Astrocyte (in vitro differentiated cells and primary cell): ENCODE measurements at regions not wholly inside any gene's neighbourhood (a gene's known extent, or its start where the extent isn't known, plus 50 kb on each side); places are given as distances from the start of the nearest gene placed in this dataset.

ENCODE experiments used
- EZH2 ChIP-seq: IDR thresholded peaks from 2 replicates; pipeline ENCODE4 v1.6.1; 2012; ENCODE audit warnings: mild to moderate bottlenecking, low read length, inconsistent platforms; ENCODE audit not compliant: insufficient read depth
- TF ChIP-seq, protein P1 (sequence below): IDR thresholded peaks from 2 replicates; pipeline ENCODE4 v1.5.1; 2011; ENCODE audit warnings: low read depth, mild to moderate bottlenecking, inconsistent platforms, low read length, moderate library complexity; ENCODE audit not compliant: insufficient read depth

DNA sequence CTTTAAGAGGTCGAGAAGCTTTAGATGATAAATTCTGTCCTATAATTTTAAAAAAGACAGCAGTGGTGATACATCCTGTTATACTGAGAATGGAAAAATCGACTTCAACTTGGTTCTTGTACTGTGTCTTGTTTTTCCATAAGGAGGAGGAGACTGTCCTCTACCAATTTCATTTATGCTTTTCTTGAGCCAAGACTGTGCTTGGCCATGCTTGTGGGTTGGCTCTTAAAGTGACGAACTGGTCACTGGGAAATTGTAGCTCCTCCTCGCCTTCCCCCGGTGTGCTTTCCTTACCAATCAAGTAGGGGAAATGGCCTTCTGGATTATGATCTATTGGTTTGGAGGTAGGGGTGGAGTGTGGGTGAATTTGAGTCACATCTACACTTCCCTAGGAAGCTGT is 67.1 kb upstream of the HSPB3 start:
- TF ChIP-seq, protein P1, sequence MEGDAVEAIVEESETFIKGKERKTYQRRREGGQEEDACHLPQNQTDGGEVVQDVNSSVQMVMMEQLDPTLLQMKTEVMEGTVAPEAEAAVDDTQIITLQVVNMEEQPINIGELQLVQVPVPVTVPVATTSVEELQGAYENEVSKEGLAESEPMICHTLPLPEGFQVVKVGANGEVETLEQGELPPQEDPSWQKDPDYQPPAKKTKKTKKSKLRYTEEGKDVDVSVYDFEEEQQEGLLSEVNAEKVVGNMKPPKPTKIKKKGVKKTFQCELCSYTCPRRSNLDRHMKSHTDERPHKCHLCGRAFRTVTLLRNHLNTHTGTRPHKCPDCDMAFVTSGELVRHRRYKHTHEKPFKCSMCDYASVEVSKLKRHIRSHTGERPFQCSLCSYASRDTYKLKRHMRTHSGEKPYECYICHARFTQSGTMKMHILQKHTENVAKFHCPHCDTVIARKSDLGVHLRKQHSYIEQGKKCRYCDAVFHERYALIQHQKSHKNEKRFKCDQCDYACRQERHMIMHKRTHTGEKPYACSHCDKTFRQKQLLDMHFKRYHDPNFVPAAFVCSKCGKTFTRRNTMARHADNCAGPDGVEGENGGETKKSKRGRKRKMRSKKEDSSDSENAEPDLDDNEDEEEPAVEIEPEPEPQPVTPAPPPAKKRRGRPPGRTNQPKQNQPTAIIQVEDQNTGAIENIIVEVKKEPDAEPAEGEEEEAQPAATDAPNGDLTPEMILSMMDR, result no peak
- no peak for TF ChIP-seq EZH2
